Suppressor macrophage (primary cell): ENCODE measurements at regions not wholly inside any gene's neighbourhood (a gene's known extent, or its start where the extent isn't known, plus 50 kb on each side); places are given as distances from the start of the nearest gene placed in this dataset.
A peak's percentile ranks its signal among the peaks of the same experiment; 100 is the strongest.
"Not testable (repeated sequence)": the region's sequence is repeated elsewhere in the genome, so short reads cannot be mapped to it uniquely, and the experiment has no call there.

Experiments
- DNase-seq, 4 experiments: peaks; one replicate each; pipeline ENCODE4 v3.0.0-alpha.2; 2020 to 2022

- DNase-seq, result peak in 1 of 4 experiments; percentile 0
Measured at GRCh38 chr22:33221568-33221967, 163.4 kb upstream of the SYN3 start.

- DNase-seq, result no peak
Measured at GRCh38 chr22:33220476-33221080, 162.4 kb upstream of the SYN3 start.

GRCh38 chr22:33219648-33220384, 161.6 kb upstream of the SYN3 start:
- no peak for DNase-seq

GRCh38 chr22:33213383-33214075, 155.3 kb upstream of the SYN3 start:
- DNase-seq, result no peak

- peak; percentile 21 to 60 (median 49) for DNase-seq
Measured at GRCh38 chr22:33209930-33210784, 152.0 kb upstream of the SYN3 start.

GRCh38 chr22:33204408-33204807, 146.2 kb upstream of the SYN3 start:
- DNase-seq, result no peak

- no peak for DNase-seq
Measured at GRCh38 chr22:33202455-33202854, 144.3 kb upstream of the SYN3 start.

- no peak for DNase-seq
Measured at GRCh38 chr22:33194529-33195077, 136.4 kb upstream of the SYN3 start.

- DNase-seq, result no peak
Measured at GRCh38 chr22:33192156-33192555, 134.0 kb upstream of the SYN3 start.

GRCh38 chr22:33188326-33188725, 130.1 kb upstream of the SYN3 start:
- no peak for DNase-seq

- no peak for DNase-seq
Measured at GRCh38 chr22:33186816-33187215, 128.6 kb upstream of the SYN3 start.

GRCh38 chr22:33180356-33180755, 122.2 kb upstream of the SYN3 start:
- DNase-seq, result no peak

GRCh38 chr22:33167998-33168790, 110.0 kb upstream of the SYN3 start:
- DNase-seq, result no peak

GRCh38 chr22:33166206-33166605, 108.0 kb upstream of the SYN3 start:
- no peak for DNase-seq

- no peak for DNase-seq
Measured at GRCh38 chr22:33163815-33164214, 105.6 kb upstream of the SYN3 start.

- no peak for DNase-seq
Measured at GRCh38 chr22:33162196-33162595, 104.0 kb upstream of the SYN3 start.

GRCh38 chr22:33160525-33160924, 102.3 kb upstream of the SYN3 start:
- DNase-seq, result no peak

GRCh38 chr22:33154967-33155366, 96.8 kb upstream of the SYN3 start:
- not testable (repeated sequence) for DNase-seq

GRCh38 chr22:33149611-33150010, 91.4 kb upstream of the SYN3 start:
- DNase-seq, result no peak

GRCh38 chr22:33144721-33145120, 86.5 kb upstream of the SYN3 start:
- no peak for DNase-seq

- DNase-seq, result no peak
Measured at GRCh38 chr22:33142282-33143055, 84.3 kb upstream of the SYN3 start.
